PC-3 (cell line): ENCODE measurements at regions not wholly inside any gene's neighbourhood (a gene's known extent, or its start where the extent isn't known, plus 50 kb on each side); places are given as distances from the start of the nearest gene placed in this dataset.

ENCODE experiments used
- ATAC-seq: fragments of 200-7000 bp; cut with Tn5 transposase; 2 replicates; pipeline ENCODE4 v1.9.1; 2020; ENCODE audit warnings: mild to moderate bottlenecking, moderate library complexity
- BruUV-seq: library from RNA; stranded (reverse); fragments of 400-500 nt; replicated peaks from 2 replicates; lab custom pipeline; 2021; lab: Mats Ljungman, UMichigan
- CTCF ChIA-PET: fragments of 300-600 bp; sonication (Branson Sonifier 250); formaldehyde crosslinking; loops from one replicate; lab custom pipeline; 2022; ENCODE audit warnings: antibody characterized with exemption; lab: Charles Lee
- POLR2A ChIA-PET: fragments of 300-600 bp; sonication (Branson Sonifier 250); formaldehyde crosslinking; loops from one replicate; lab custom pipeline; 2022; ENCODE audit warnings: antibody characterized with exemption; ENCODE audit not compliant: unreplicated experiment; lab: Charles Lee
- DNase-seq: peaks from one replicate; pipeline ENCODE4 v3.0.0-alpha.2; 2015
- H2AFZ ChIP-seq: fragments of 300-600 bp; sonication (generic); 2 replicates; pipeline ENCODE4 v1.6.0; 2016; ENCODE audit warnings: antibody characterized with exemption, low read length
- H3F3A ChIP-seq: fragments of 300-600 bp; sonication (generic); one replicate; pipeline ENCODE4 v1.6.0; 2017; ENCODE audit warnings: antibody characterized with exemption, low read length, control low read depth, mild to moderate bottlenecking; ENCODE audit not compliant: unreplicated experiment
- H3K27ac ChIP-seq: fragments of 300-600 bp; sonication (generic); 2 replicates; pipeline ENCODE4 v1.5.1; 2016; ENCODE audit warnings: mild to moderate bottlenecking, low read length
- H3K27me3 ChIP-seq: fragments of 300-600 bp; sonication (generic); 2 replicates; pipeline ENCODE4 v1.6.1; 2016; ENCODE audit warnings: low read length, mixed read lengths
- H3K36me3 ChIP-seq: fragments of 300-600 bp; sonication (generic); 2 replicates; pipeline ENCODE4 v1.6.1; 2016; ENCODE audit warnings: low read depth, mixed run types, low read length, mixed read lengths
- H3K4me1 ChIP-seq: fragments of 300-600 bp; sonication (generic); 2 replicates; pipeline ENCODE4 v1.5.1; 2016; ENCODE audit warnings: low read length; ENCODE audit not compliant: insufficient read depth
- H3K4me2 ChIP-seq: fragments of 300-600 bp; sonication (generic); 2 replicates; pipeline ENCODE4 v1.6.0; 2016; ENCODE audit warnings: low read length
- H3K4me3 ChIP-seq: fragments of 300-600 bp; sonication (generic); 2 replicates; pipeline ENCODE4 v1.5.1; 2016; ENCODE audit warnings: mild to moderate bottlenecking, low read length, mixed read lengths
- H3K79me2 ChIP-seq: fragments of 300-600 bp; sonication (generic); 2 replicates; pipeline ENCODE4 v1.6.1; 2017; ENCODE audit warnings: low read length, mixed read lengths
- H3K9ac ChIP-seq: fragments of 300-600 bp; sonication (generic); 2 replicates; pipeline ENCODE4 v1.6.0; 2016; ENCODE audit warnings: mild to moderate bottlenecking, low read length
- H3K9me2 ChIP-seq: fragments of 300-600 bp; sonication (generic); replicated peaks from 2 replicates; pipeline ENCODE4 v1.6.1; 2016; ENCODE audit warnings: mixed run types, low read length, mixed read lengths
- H3K9me3 ChIP-seq: fragments of 300-600 bp; sonication (generic); 2 replicates; pipeline ENCODE4 v1.6.1; 2016; ENCODE audit warnings: low read length, mixed read lengths
- H4K20me1 ChIP-seq: fragments of 300-600 bp; sonication (generic); 2 replicates; pipeline ENCODE4 v1.6.1; 2016; ENCODE audit warnings: low read length, mixed read lengths
- EZH2 ChIP-seq: fragments of 300-600 bp; sonication (generic); IDR thresholded peaks from one replicate; pipeline ENCODE4 v1.6.1; 2017; ENCODE audit warnings: antibody characterized with exemption, mild to moderate bottlenecking, low read length; ENCODE audit not compliant: unreplicated experiment
- EZH2phosphoT487 ChIP-seq: fragments of 300-600 bp; sonication (generic); IDR thresholded peaks from 2 replicates; pipeline ENCODE4 v1.6.1; 2018; ENCODE audit warnings: mild to moderate bottlenecking, antibody characterized with exemption, low read length, borderline replicate concordance
- intact Hi-C: fragments of 100-400 bp; cut with micrococcal nuclease; formaldehyde crosslinking; loops from 2 replicates; pipeline ENCODE4 v1.9.0; 2023
- TF ChIP-seq, protein P1 (sequence below): fragments of 300-600 bp; sonication (generic); conservative IDR thresholded peaks from 2 replicates; pipeline ENCODE4 v1.5.1; 2017; ENCODE audit warnings: antibody characterized with exemption, low read depth, mild to moderate bottlenecking, low read length

DNA sequence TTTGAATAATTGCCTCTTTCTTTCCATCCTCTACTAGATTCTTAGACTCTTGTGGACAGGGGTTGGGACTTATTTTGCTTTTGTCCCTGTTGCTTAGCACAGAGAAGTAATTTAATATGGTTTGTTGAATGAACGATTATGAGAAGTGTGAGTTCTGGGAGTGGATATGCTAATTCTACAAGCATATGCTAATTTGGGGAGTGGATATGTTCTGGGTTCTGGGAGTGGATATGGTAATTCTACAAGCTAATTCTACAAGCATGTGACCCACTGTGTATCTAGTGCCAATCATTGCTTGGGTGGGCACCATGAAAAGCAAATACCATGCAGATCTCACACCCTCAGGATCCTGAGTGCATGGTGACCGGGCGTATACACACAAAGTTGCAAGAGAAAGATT is 181.8 kb upstream of the IL12B start:
- ChIA-PET POLR2A (no interaction called here), CTCF (no interaction called here)
- peak overlapping the region; percentile 61 for H3K4me2 ChIP-seq
- H3K9ac ChIP-seq = no peak overlapping the region
- no TSS peak for BruUV-seq
- H3K9me3 ChIP-seq = no peaks in the 10 kb centered on the region
- H3K4me3 ChIP-seq = no peak overlapping the region
- no peaks in the 10 kb centered on the region for H3K9me2 ChIP-seq
- H3K36me3 ChIP-seq = no peaks in the 10 kb centered on the region
- no peaks in the 10 kb centered on the region for H3K79me2 ChIP-seq
- H4K20me1 ChIP-seq = no peaks in the 10 kb centered on the region
- no peaks in the 10 kb centered on the region for H3K27me3 ChIP-seq
- H3K4me1 ChIP-seq = peaks cover 49% of the 10 kb centered on the region
- no peak overlapping the region for H2AFZ ChIP-seq
- no peaks in the 10 kb centered on the region for H3F3A ChIP-seq
- ATAC-seq (no peak; the same call in 1 of the 2 replicates), DNase-seq (no peak)
- TF ChIP-seq EZH2 (no peak), EZH2phosphoT487 (no peak)
- TF ChIP-seq, protein P1, sequence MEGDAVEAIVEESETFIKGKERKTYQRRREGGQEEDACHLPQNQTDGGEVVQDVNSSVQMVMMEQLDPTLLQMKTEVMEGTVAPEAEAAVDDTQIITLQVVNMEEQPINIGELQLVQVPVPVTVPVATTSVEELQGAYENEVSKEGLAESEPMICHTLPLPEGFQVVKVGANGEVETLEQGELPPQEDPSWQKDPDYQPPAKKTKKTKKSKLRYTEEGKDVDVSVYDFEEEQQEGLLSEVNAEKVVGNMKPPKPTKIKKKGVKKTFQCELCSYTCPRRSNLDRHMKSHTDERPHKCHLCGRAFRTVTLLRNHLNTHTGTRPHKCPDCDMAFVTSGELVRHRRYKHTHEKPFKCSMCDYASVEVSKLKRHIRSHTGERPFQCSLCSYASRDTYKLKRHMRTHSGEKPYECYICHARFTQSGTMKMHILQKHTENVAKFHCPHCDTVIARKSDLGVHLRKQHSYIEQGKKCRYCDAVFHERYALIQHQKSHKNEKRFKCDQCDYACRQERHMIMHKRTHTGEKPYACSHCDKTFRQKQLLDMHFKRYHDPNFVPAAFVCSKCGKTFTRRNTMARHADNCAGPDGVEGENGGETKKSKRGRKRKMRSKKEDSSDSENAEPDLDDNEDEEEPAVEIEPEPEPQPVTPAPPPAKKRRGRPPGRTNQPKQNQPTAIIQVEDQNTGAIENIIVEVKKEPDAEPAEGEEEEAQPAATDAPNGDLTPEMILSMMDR = no peak
- intact Hi-C loops = loop anchor here (5.0 to 10.0 kb wide), 3 partner anchors 180 to 313 kb away; partner anchors contain the start of gene IL12B
- H3K27ac ChIP-seq = peak overlapping the region; percentile 66

DNA sequence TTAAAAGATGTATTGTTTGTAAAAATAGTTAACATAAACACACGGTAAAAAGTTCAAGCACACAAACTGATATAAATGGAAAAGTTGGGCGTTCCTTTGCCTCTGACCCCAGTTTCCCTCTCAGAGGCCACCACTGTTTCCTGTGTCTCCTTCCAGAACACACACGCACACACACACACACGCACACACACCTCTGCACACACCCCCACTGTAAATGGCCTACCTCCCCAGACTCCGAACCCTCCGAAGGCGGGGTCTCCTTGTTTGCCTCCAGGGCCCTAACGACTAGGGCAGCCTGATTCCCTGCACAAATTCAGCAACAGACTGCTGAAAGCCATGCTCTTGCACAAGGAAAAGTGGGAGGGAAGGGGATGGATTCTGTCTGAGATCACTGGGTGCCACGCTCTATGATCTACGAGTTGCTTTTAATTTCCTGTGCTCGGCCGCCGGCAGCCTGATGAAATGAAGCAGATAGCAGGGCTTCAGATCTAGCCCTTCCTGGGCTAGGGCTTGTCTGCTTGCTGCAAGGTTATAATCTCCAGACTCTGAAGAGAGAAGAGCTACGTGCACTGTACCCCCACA is 184.0 kb upstream of the IL12B start:
- H3F3A ChIP-seq = no peaks in the 10 kb centered on the region
- peaks cover 60% of the 10 kb centered on the region for H3K4me1 ChIP-seq
- H2AFZ ChIP-seq = no peak overlapping the region
- H3K4me3 ChIP-seq = no peak overlapping the region
- POLR2A ChIA-PET = no interaction called here
- H3K79me2 ChIP-seq = no peaks in the 10 kb centered on the region
- ATAC-seq = no peak
- H3K4me2 ChIP-seq = no peak overlapping the region
- no peaks in the 10 kb centered on the region for H3K9me3 ChIP-seq
- no peak for DNase-seq
- H3K9ac ChIP-seq = no peak overlapping the region
- BruUV-seq = no TSS peak
- no peaks in the 10 kb centered on the region for H3K36me3 ChIP-seq
- H3K9me2 ChIP-seq = no peaks in the 10 kb centered on the region
- intact Hi-C loops = loop anchor here (2.0 to 10.0 kb wide), 4 partner anchors 182 to 402 kb away; partner anchors contain the start of genes ADRA1B and IL12B
- CTCF ChIA-PET = no interaction called here
- H3K27me3 ChIP-seq = no peaks in the 10 kb centered on the region
- H3K27ac ChIP-seq = no peak overlapping the region
- no peaks in the 10 kb centered on the region for H4K20me1 ChIP-seq
- TF ChIP-seq EZH2phosphoT487 = no peak
- TF ChIP-seq EZH2 = no peak
- TF ChIP-seq, protein P1 = no peak

DNA sequence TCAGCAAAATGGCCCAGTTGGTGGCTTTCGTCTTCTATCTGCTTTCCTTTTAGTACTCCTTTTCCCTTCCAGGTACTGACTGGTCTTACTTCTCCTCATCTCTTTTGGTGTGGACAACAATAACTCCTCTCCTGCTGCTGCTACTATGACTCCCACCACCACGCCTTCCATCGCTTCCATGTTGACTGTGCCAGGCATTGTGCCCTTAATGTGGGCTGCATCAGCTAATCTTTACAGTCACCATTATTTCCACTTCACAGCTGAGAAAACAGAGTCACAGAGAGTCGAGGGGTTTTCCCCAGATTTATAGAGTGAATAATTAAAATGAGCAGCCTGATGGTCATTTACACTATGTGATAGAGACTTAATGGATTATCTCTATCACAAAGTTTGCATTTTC is 184.9 kb upstream of the IL12B start:
- no peak overlapping the region for H2AFZ ChIP-seq
- H3K9me3 ChIP-seq = no peaks in the 10 kb centered on the region
- CTCF ChIA-PET = no interaction called here
- H3K4me3 ChIP-seq = no peak overlapping the region
- H3K27ac ChIP-seq = no peak overlapping the region
- no peaks in the 10 kb centered on the region for H3K79me2 ChIP-seq
- no peaks in the 10 kb centered on the region for H3K36me3 ChIP-seq
- no peak overlapping the region for H3K9ac ChIP-seq
- POLR2A ChIA-PET = no interaction called here
- no peaks in the 10 kb centered on the region for H3F3A ChIP-seq
- H3K4me2 ChIP-seq = no peak overlapping the region
- peaks cover 53% of the 10 kb centered on the region for H3K4me1 ChIP-seq
- no TSS peak for BruUV-seq
- intact Hi-C loops = loop anchor here (2.0 to 10.0 kb wide), 6 partner anchors 67 to 472 kb away; partner anchors contain the start of gene ADRA1B
- H3K27me3 ChIP-seq = no peaks in the 10 kb centered on the region
- H3K9me2 ChIP-seq = no peaks in the 10 kb centered on the region
- ATAC-seq = no peak
- H4K20me1 ChIP-seq = no peaks in the 10 kb centered on the region
- TF ChIP-seq, protein P1 = no peak
- no peak for TF ChIP-seq EZH2phosphoT487
- DNase-seq = no peak
